Mesenteric fat pad (tissue), 1 donor: ENCODE measurements at regions not wholly inside any gene's neighbourhood (a gene's known extent, or its start where the extent isn't known, plus 50 kb on each side); places are given as distances from the start of the nearest gene placed in this dataset.

ENCODE experiments used
- DNase-seq: peaks from one replicate; pipeline ENCODE4 v3.0.0-alpha.2; 2020; ENCODE audit warnings: low spot score
- donor health status: DM: yes; HTN: yes; CAD: no.

DNA sequence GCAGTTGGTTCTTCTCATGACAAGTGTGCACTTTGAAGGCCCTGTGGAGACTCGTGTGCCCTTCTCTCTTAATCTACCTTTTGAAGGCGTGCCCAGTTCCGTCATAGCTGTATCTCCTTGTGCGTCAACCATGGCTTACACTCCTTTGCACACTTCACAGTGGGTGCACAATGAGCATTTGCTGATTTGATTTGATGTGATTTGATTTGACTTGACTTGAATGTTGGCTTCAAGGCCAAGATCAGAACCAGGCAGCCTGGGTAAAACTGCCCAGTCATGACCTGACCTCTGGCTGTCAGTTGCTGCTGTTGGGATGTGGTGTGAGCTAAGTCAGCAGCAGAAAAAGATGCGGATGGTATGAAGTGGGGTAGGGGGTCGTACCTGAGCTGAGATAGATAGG lies 670.3 kb upstream of the HS6ST1 start:
- DNase-seq: no peak

DNA sequence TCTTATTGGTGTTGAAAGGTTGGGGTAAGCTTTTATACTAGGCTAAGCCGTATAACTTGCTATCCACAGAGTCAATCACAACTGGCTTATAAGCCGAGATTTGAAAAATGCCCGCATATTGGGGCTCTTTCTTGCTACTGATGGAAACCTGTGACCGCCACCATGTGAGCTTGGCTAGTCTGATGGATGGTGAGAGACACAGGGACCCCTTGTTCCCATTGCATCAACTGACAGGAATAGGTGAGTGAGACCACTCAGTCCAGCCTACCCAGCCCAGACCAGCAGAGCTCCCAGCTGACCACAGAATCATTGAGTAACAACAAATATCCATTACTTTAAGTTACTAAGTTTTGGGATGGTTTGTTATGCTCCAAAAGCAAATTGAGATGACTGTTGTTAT lies 676.4 kb upstream of the HS6ST1 start:
- DNase-seq: no peak

GRCh38 chr2:128996078-128996477 lies 677.4 kb upstream of the HS6ST1 start:
- no peak for DNase-seq

- DNase-seq: no peak
Measured at GRCh38 chr2:128997166-128997866, 678.6 kb upstream of the HS6ST1 start.

GRCh38 chr2:129001926-129002325 lies 683.3 kb upstream of the HS6ST1 start:
- DNase-seq: no peak

DNA sequence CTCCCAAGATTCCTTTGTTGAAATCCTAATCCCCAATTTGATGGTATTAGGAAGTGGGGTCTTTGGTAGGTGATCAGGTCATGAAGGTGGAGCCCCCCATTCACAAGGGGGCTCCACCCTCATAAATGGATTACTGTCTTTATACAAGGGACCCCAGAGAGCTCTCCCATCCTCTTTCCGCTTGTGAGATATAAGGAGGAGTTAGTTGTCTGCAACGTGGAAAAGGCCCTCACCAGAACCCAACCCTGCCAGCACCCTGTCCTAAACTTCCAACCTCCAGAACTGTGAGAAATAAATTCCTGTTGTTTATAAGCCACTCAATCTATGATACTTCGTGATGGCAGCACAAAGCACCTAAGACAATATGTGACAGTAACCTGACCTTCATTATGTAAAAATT lies 684.1 kb upstream of the HS6ST1 start:
- no peak for DNase-seq

DNA sequence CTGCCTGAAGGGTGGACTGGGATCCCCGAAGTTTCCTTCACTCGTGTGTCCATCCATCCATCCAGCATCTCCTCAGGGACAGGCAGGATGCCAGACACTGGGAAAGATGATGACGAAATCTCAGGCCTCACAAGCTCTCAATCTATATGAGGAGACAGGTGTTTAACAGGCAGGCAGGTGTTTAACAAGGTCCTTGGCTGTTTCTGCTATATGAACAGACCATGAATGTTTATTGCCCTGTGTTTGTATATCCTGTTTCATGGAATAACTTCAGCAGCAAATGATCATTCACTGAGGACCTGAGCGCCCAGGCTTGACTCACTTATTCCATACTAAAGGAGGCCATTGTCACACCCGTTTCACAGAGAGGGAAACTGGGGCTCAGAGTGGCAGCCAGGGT lies 685.8 kb upstream of the HS6ST1 start:
- DNase-seq: no peak

- no peak for DNase-seq
Measured at GRCh38 chr2:129004940-129005490, 686.3 kb upstream of the HS6ST1 start.

DNA sequence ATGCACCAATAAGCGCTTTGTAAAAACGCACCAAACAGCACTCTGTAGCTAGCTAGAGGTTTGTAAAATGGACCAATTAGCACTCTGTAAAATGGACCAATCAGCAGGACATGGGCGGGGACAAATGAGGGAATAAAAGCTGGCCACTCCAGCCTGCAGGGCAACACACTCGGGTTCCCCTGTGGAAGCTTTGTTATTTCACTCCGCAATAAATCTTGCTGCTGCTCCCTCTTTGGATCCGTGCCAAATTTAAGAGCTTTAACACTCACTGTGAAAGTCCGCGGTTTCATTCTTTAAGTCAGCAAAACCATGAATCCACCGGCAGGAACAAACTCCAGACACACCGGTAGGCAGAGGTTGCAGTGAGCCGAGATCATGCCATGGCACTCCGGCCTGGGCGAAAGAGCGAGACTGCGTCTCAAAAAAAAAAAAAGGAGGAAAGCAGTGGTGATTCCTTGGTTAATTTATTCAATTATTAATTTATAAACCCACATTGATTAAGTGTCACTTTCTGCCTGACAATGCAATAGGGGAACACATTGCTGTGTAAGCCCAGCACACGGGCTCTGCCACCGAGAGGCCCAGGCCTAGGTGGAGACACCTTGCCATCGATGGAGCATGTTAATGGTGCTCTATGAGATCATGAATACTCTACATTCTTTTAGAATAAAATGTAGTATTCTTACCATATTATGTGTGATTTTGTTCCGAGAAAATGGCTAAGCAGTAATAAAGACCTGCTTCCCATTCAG lies 687.6 kb upstream of the HS6ST1 start:
- no peak for DNase-seq

- no peak for DNase-seq
Measured at GRCh38 chr2:129006901-129007300, 688.2 kb upstream of the HS6ST1 start.

GRCh38 chr2:129008055-129008880 lies 689.6 kb upstream of the HS6ST1 start:
- DNase-seq: no peak

DNA sequence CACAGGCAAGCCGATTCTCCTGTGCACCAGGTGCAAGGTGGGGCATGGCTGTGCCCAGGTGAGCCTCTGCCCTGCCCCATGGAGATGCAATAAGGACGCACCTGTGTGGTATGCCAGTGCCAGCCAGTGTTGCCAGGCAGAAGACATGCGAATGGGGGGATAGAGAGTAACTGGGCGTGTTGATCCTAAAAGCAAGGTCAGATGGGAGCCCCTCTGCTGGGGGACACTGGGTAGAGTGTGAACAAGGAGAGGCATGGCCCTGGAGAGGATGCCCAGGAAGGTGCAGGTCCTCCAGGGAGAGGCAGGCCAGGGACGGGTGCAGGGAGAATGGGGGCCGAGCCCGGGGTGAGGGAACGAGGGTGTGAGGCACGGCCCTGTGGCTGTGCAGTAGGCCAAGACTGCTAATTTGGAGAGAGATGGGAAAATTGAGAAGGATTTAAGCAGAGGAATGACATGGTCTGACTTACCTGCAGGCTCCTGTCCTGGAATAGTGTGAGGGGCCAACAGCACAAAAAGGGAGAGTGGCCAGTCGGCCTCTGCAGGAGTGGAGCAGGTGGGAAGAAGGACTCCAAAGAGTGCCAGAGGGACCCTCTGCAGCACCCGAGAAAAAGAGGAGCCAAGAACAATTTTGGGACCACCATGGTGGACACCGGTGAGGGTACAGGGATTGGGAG lies 690.4 kb upstream of the HS6ST1 start:
- DNase-seq: no peak

- no peak for DNase-seq
Measured at GRCh38 chr2:129009555-129010146, 691.0 kb upstream of the HS6ST1 start.

- no peak for DNase-seq
Measured at GRCh38 chr2:129010262-129010661, 691.6 kb upstream of the HS6ST1 start.

- no peak for DNase-seq
Measured at GRCh38 chr2:129011466-129012061, 692.9 kb upstream of the HS6ST1 start.

DNA sequence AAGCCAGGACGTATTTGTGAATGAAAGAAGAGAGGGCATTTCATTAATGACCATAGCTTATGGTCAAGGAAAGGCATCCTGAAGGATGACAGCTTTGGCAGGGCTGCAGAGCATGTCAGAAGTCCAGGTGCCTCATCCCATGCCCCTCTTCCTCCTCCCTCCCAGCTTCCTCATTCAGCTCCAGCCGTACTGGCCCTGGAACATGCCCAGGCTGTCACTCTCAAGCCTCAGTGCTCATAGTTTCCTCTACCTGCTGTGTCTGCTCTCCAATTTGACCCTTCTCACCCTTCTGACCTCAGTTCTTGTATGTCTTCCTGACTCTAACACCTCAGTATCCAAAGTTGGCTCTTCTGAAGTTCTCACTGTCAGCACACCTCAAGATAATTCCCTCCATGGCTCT lies 695.8 kb upstream of the HS6ST1 start:
- DNase-seq: no peak

DNA sequence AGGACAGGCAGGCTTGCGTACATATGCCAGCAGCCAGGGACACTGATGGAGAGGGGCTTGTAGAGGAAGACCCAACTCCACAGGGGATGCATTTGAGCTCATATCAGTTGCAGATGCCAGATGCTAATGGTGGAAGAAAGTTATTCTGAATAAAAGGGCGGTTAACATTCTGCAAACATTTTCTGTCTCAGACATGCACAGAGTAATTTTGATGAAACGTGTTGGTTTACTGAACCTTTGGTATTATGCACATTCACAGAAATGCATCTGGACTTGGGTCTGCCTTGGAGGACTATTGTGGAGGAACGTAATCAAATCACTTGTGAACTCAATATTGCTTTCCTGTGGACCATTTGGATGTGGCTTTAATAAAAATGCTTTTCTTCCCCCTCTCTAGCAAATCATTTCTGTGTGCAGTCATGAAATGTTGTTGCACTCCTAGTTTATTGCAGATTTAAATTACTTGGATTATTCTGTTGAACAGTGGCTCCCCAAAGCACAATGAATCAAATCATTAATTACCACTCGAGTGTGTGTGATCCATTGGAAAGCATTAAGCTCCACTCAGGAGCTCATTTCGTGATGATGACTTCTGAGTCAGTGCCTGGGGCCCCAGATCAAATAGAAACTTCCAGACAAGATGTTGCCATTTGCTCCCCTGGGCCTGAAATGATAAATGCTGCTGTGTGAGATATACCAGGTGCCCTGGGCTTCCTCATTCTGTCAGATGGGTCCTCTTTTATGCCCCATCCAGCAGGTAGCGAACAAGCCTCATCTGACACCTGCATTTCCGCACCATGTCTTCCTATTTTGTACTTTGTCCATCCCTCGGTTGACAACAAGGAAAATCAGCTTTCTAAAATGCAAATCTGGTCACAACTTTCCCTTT lies 697.0 kb upstream of the HS6ST1 start:
- no peak for DNase-seq

DNA sequence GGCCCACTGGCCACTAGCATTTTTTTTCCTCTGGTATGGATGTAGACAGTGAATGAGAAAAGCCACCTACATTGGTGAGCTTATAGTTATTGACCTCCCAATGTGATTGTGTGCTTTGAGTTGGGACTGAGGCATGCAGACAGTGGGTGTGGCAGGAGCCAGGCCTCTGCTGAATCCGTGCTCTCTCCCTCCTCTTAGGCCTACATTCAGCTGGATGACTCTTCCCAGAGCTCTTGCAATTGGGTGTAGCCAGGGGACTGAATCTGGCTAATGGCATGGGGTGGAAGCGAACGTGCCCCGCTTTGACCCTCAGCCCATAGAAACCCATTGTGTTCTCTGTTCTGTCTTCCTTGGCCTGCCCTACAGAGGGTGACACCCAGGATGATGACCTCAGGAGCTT lies 698.3 kb upstream of the HS6ST1 start:
- DNase-seq: no peak

DNA sequence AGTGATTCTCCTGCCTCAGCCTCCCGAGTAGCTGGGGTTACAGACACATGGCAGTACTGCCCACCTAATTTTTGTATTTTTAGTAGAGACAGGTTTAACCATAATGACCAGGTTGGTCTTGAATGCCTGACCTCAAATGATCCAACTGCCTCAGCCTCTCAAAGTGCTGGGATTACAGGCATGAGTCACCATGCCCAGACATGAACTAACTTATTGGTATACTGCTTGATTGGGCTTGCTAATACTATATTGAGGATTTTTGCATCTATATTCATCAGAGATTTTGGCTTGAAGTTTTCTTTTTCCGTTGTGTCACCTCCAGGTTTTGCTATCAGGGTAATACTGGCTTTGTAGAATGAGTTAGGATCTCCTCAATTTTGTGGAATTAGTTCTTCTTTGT lies 706.1 kb upstream of the HS6ST1 start:
- DNase-seq: no peak
